GM19463 (cell line): ENCODE measurements at regions not wholly inside any gene's neighbourhood (a gene's known extent, or its start where the extent isn't known, plus 50 kb on each side); places are given as distances from the start of the nearest gene placed in this dataset.
A peak's percentile ranks its signal among the peaks of the same experiment; 100 is the strongest.
"Not testable (repeated sequence)": the region's sequence is repeated elsewhere in the genome, so short reads cannot be mapped to it uniquely, and the experiment has no call there.

Experiments
- ATAC-seq: cut with Tn5 transposase; IDR thresholded peaks from one replicate; pipeline ENCODE4 v1.9.1; 2021; ENCODE audit warnings: mild to moderate bottlenecking, moderate library complexity; ENCODE audit not compliant: unreplicated experiment

- no peak for ATAC-seq
Observed at GRCh38 chr1:58206749-58207148, 339.8 kb downstream of the OMA1 start.

DNA sequence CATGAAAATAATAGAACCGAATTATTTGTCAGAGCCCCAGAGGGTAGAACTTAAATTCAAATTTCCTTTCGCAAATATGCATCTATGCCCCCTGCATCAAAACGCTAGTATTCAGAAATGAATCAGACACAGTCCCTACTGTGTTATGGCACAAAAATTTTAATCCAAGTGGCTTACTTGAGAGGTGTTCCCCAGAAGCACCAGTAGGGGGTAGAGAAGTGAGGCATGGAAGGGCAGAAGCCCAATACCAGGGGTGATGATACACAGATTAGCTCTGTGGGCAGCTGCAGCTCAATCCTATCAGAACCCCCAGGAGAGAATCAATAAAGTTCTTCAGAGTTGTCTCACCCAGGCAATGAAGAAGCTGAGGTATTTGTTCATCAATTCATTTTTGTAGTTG lies 342.2 kb downstream of the OMA1 start:
- ATAC-seq = no peak

DNA sequence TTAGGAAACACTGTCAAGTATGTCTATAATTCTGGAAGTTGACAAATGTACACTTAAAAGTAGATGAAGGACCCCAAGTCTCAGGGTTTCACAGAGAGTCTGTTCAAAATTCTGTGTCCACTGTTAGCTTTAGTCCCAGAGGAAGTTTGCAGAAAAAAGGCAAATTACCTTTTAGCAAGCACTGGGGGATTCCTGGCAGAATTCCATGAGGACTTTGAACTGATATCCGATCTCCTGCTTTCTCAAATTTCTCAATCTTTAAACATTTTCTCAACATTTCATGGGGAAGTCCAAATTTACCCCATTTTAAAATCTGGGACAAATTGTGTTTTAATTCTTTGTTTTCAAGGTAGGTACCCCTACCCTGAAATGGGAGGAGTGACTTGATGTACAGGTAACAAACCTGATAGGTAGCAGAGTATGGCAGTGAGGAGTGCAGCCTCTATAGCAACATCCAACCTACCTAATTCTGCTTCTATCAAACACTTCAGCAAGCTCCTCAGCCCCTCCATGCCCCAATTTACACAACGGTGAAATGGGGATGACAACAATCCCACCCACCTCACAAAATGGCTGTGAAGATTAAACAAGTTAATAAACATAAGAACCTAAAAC lies 344.9 kb downstream of the OMA1 start:
- ATAC-seq = no peak

GRCh38 chr1:58200437-58200836 lies 346.1 kb downstream of the OMA1 start:
- ATAC-seq = no peak

DNA sequence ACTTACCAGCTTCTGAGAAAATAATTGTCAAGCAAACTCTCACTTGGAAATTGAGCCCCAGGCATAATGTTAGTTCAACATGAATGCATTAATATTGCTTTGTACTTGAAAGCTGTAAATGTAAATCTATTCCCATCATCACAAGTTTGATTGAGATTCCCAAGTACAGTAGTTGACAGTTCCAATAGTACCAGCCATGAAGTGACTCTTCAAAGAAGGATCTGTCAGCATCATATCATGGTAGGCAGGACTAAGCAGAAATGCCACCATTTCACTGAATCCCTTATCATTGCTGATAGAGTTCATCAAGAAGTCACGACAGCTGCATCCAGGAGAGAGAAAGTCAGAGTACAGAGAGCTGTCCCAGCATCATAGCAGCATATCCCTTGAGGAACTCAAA lies 348.7 kb downstream of the OMA1 start:
- no peak for ATAC-seq

DNA sequence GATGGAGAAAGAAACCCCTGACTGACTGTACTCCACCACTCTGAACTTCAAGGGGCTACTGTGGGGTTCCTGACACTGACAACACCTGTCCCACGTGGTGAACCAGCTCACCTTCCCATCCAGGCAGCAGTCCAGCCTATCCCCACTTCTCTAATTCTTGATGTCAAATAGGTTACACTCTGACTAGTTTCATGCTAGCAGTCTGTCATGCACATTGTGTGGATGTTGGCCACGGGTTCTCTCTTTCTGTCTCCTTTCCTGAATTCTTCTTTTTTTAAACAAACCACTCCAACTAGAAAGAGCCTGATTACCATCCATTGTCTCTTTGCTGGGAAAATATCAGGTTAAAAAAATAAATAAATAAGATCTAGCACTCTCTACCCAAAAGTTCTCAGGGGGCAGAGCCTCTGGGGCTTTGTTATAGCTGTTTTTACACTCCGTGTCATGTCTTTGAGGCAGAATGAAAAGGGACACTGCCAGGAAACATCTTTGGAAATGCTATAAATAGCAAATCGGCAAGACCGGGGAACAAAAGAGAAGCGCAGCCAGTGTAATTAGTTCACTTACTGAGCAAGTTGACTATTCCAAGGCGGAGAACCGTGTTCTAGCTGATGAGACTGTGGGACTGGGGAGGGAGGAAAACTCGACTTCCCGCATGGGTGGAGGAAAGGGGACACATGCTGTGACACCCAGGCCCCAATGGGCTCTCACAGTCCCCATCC lies 356.1 kb downstream of the OMA1 start:
- ATAC-seq = no peak

DNA sequence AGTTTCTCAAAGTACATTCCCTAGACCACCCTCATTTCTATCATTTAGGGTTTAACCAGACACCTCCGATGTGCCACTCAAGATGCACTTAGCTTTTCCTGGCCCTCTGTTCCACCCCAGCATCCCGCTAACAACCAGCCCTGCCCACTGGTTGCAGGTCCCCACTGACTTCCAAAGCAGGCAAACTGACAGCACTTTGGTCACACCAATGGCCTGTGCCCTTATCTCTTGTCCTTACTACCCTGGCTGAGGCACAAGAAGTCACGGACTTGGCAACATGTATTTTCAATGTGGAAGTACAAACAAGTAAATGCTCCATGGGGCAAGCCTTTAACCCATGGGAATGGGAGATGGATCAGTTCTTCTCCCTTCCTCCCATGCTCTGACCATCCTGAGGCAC lies 357.1 kb downstream of the OMA1 start:
- ATAC-seq = no peak

GRCh38 chr1:58183286-58183685 lies 363.2 kb downstream of the OMA1 start:
- ATAC-seq = no peak

GRCh38 chr1:58180537-58180936 lies 366.0 kb downstream of the OMA1 start:
- no peak for ATAC-seq

DNA sequence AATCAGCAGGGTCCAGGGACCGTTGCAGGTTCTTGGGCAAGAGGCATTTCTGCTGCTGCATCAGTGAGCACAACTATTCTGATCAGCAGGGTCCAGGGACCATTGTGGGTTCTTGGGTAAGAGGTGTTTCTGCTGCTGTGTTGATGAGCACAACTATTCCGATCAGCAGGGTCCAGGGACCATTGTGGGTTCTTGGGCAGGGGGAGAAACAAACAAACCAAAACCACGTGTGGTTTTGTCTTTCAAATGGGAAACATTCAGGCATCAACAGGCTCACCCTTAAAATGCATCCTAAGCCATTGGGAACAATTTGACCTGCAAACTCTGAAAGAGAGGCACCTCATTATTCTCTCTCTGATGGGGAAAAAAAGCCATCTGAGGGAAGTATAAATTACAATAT lies 377.4 kb downstream of the OMA1 start:
- not testable (repeated sequence) for ATAC-seq

DNA sequence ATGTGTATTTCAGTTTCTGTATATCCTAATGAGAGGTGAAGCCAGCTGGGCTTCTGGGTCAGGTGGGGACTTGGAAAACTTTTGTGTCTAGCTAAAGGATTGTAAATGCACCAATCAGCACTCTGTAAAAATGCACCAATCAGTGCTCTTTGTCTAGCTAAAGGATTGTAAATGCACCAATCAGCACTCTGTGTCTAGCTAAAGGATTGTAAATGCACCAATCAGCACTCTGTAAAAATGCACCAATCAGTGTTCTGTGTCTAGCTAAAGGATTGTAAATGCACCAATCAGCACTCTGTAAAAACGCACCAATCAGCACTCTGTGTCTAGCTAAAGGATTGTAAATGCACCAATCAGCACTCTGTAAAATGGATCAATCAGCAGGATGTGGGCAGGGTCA lies 379.4 kb downstream of the OMA1 start:
- not testable (repeated sequence) for ATAC-seq

- ATAC-seq = no peak
Observed at GRCh38 chr1:58166417-58166816, 380.1 kb downstream of the OMA1 start.

- ATAC-seq = peak; percentile 87
Observed at GRCh38 chr1:58165073-58165472, 381.5 kb downstream of the OMA1 start.

- no peak for ATAC-seq
Observed at GRCh38 chr1:58162952-58163550, 383.5 kb downstream of the OMA1 start.

GRCh38 chr1:58159434-58159830 lies 387.1 kb downstream of the OMA1 start:
- ATAC-seq = no peak

- ATAC-seq = no peak
Observed at GRCh38 chr1:58158506-58159433, 387.8 kb downstream of the OMA1 start.

DNA sequence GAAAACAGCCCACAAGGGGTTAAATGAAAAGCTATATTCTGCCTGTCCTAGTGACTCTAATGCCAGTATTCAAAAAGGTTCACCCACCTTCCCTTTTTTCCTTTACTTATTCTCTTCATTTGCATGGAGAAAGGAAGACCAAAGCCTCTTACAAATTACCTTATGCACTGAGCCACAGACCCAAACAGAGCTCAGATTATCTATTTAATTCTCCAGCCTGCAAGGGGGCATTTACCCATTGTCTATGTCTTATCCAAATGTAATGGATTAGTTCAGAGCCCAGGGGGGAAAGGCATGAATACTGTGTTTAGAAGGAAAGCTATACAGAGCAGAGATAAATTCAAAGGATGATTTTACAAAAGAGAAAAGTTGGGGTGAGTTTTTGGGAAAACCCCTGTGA lies 388.5 kb downstream of the OMA1 start:
- no peak for ATAC-seq

- no peak for ATAC-seq
Observed at GRCh38 chr1:58157256-58157655, 389.3 kb downstream of the OMA1 start.

- no peak for ATAC-seq
Observed at GRCh38 chr1:58156831-58157230, 389.7 kb downstream of the OMA1 start.

DNA sequence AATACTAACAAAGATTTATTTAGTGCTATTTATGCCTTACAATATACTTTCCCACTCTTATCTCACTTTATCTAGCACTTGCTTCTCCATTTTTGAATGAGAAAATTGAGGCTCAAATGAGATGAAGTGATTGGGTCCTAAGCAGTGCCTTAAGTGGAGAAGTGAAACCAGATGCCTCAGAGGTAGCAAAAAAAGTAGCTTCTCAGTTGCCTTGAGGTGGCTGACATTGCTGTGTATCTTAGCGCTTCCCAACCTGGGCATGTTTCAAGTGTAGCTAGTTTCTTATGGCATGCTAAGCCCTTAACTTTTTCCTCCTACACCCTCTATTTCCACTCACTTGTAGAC lies 390.4 kb downstream of the OMA1 start:
- ATAC-seq = peak; percentile 85

GRCh38 chr1:58155418-58156123 lies 391.0 kb downstream of the OMA1 start:
- peak; percentile 50 for ATAC-seq
